GM12873 (cell line): ENCODE measurements at regions not wholly inside any gene's neighbourhood (a gene's known extent, or its start where the extent isn't known, plus 50 kb on each side); places are given as distances from the start of the nearest gene placed in this dataset.

ENCODE experiments used
- CTCF ChIP-seq: IDR thresholded peaks from 2 replicates; pipeline ENCODE4 v1.5.1; 2012; ENCODE audit warnings: low read depth, mild to moderate bottlenecking, moderate library complexity, low read length, control low read depth; ENCODE audit not compliant: insufficient read depth; ENCODE audit errors: missing control alignments

DNA sequence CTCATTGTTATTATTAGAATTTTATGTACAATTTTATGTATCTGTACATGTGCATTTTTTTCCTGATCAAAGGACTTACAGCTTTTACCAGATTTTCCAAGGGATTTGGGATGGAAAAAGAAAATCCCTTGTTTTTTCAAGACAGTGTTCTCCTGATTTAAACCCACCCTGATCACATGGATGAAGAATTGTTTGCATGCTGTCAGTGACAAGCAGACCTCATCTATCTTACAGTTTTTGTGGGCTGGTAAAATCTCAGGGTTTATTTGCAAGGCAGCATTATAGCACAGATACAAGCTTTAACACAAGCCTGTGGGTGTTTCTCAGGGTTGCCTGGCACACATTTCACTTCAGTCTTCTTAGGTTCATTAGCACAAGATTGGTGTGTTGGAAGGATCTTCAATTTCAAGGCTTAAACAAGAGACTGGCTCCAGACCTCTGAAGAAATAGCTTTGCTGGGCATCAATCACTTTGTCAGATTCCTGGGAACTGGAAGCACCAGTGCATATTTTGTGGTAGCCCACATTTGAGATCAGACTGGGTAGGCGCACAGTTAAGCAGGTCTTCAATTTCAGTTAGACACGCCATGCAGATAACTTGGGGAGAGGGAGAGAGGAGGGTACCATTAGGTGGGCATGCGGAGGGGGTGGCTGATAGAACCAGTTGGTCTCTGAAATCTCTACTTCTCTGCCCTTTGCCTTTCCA is 118.0 kb downstream of the TBX5 start:
- TF ChIP-seq CTCF = no peak

GRCh38 chr12:114286145-114286544 is 119.8 kb downstream of the TBX5 start:
- TF ChIP-seq CTCF = no peak

DNA sequence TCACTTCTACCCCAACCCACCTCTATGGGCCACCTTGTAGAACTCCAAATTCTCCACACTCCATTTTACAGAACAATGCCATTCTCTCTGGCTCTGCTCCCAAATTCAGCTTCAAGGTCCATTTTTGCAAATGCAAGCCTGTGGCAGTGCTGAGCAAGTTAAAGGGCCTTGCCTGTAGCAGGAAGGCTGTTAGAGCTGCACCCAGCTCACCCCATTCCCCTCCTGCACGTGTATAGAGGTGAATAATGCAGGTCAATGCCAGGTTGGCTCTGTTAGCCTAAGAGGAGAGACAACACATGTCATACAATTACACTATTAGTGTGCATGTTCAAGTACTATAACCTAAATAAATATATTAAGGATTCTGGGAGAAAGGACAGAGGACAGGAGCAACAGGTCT is 120.4 kb downstream of the TBX5 start:
- no peak for TF ChIP-seq CTCF

GRCh38 chr12:114284041-114284440 is 121.9 kb downstream of the TBX5 start:
- no peak for TF ChIP-seq CTCF

GRCh38 chr12:114275932-114276785 is 129.8 kb downstream of the TBX5 start:
- TF ChIP-seq CTCF = no peak

GRCh38 chr12:114275086-114275485 is 130.9 kb downstream of the TBX5 start:
- TF ChIP-seq CTCF = no peak

- no peak for TF ChIP-seq CTCF
Observed at GRCh38 chr12:114274131-114274530, 131.8 kb downstream of the TBX5 start.
